LNCAP (cell line): ENCODE measurements at regions not wholly inside any gene's neighbourhood (a gene's known extent, or its start where the extent isn't known, plus 50 kb on each side); places are given as distances from the start of the nearest gene placed in this dataset.

ENCODE experiments used
- TF ChIP-seq, protein P1 (sequence below): fragments of 450-650 bp; IDR thresholded peaks from 2 replicates; pipeline ENCODE4 v1.5.1; 2017; ENCODE audit warnings: mild to moderate bottlenecking

DNA sequence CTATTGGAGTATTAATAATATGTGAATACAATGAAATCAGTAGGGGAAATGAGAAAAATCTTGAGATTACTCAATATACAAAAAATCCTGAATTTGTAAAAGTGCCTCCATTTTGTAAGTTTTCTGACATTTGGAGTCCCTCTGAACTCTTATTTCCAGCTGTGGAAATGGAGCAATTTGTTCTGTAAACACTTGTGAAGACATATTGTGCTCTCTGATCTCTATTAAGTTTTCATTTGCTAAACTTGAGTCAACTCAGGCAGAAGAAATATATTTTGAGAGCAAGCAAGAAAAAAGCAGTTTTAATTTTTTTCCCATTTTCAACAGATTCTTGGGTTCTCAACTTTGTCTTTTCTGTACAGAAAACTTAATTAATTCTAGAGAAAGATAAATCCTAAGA is 51.4 kb upstream of the PCDH18 start:
- TF ChIP-seq, protein P1, sequence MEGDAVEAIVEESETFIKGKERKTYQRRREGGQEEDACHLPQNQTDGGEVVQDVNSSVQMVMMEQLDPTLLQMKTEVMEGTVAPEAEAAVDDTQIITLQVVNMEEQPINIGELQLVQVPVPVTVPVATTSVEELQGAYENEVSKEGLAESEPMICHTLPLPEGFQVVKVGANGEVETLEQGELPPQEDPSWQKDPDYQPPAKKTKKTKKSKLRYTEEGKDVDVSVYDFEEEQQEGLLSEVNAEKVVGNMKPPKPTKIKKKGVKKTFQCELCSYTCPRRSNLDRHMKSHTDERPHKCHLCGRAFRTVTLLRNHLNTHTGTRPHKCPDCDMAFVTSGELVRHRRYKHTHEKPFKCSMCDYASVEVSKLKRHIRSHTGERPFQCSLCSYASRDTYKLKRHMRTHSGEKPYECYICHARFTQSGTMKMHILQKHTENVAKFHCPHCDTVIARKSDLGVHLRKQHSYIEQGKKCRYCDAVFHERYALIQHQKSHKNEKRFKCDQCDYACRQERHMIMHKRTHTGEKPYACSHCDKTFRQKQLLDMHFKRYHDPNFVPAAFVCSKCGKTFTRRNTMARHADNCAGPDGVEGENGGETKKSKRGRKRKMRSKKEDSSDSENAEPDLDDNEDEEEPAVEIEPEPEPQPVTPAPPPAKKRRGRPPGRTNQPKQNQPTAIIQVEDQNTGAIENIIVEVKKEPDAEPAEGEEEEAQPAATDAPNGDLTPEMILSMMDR, result no peak
